ENCODE measurements at regions not wholly inside any gene's neighbourhood (a gene's known extent, or its start where the extent isn't known, plus 50 kb on each side); places are given as distances from the start of the nearest gene placed in this dataset.

GRCh38 chr5:79868163-79868670 is 122.8 kb downstream of the MTX3 start:
- H3K4me3 ChIP-seq (ENCODE audit: extremely low read depth in 1 of 4, insufficient read depth in 2 of 4, low read depth in 3 of 4, low read length in 4 of 4), result no peak overlapping the region
- H3K27me3 ChIP-seq (replicated peaks in 1 of 4; ENCODE audit: control insufficient read depth in 3 of 4, extremely low read depth in 1 of 4, insufficient read depth in 3 of 4, low read length in 3 of 4), result no peaks in the 10 kb centered on the region
- H3K79me1 ChIP-seq (ENCODE audit: low read depth, low read length), result no peaks in the 10 kb centered on the region
- WGBS, 2 experiments (ENCODE audit: extremely low coverage in 1 of 2, insufficient coverage in 1 of 2, insufficient read length in 1 of 2, insufficient replicate concordance in 2 of 2, low coverage in 1 of 2, low lambda C conversion rate in 2 of 2, missing lambda C conversion rate in 1 of 2), result 81% methylated on average over 5 of the region's 5 CpGs; no CpG with 5 or more reads in 1 of the 2 experiments
- no peak overlapping the region for H3K9ac ChIP-seq (replicated peaks in 1 of 4; ENCODE audit: extremely low read depth in 1 of 4, low read depth in 3 of 4, low read length in 3 of 4)
- H3K36me3 ChIP-seq (ENCODE audit: control insufficient read depth in 2 of 4, insufficient read depth in 4 of 4, low read length in 3 of 4), result no peaks in the 10 kb centered on the region
- no peaks in the 10 kb centered on the region for H4K20me1 ChIP-seq (replicated peaks in 1 of 2; ENCODE audit: control insufficient read depth in 1 of 2, insufficient read depth in 2 of 2, low read length in 2 of 2)
- no peak overlapping the region for H3K18ac ChIP-seq (ENCODE audit: extremely low read depth, low read length)
- no peak overlapping the region for H2BK5ac ChIP-seq (ENCODE audit: low read depth, low read length)
- H3K4me2 ChIP-seq (ENCODE audit: insufficient read depth in 1 of 2, low read depth in 2 of 2, low read length in 2 of 2), result no peak overlapping the region
- no peak overlapping the region for H4K91ac ChIP-seq (replicated peaks; ENCODE audit: insufficient read length, low read length)
- H3K27ac ChIP-seq (ENCODE audit: low read depth, low read length), result no peak overlapping the region
- H2BK20ac ChIP-seq (ENCODE audit: low read length), result no peak overlapping the region
- no peaks in the 10 kb centered on the region for H3K23me2 ChIP-seq (ENCODE audit: low read depth, low read length)
- no peak overlapping the region for H4K5ac ChIP-seq (ENCODE audit: insufficient read length, low read depth, low read length)
- ChIA-PET POLR2A (ENCODE audit: partially characterized antibody) (no interaction called here), CTCF (ENCODE audit: partially characterized antibody) (interaction anchor here (0.6 to 2.5 kb wide), 4 partner anchors 10 to 295 kb away, joined by 3 to 12 read pairs (median 3); no protein-coding TSS in a partner anchor)
- DNase-seq (ENCODE audit: low read depth in 1 of 2, low spot score in 2 of 2) (no peak), FAIRE-seq (no peak)
- H3K23ac ChIP-seq (ENCODE audit: insufficient read length), result no peak overlapping the region
- H2AFZ ChIP-seq (ENCODE audit: low read length), result no peak overlapping the region
- H2BK120ac ChIP-seq (replicated peaks; ENCODE audit: low read depth, low read length), result no peak overlapping the region
- H3K9me3 ChIP-seq (ENCODE audit: insufficient read depth in 2 of 2, low read depth in 1 of 2, low read length in 1 of 2), result no peaks in the 10 kb centered on the region
- no peaks in the 10 kb centered on the region for H3K4me1 ChIP-seq (replicated peaks in 1 of 4; ENCODE audit: control insufficient read depth in 3 of 4, insufficient read depth in 4 of 4, low read length in 3 of 4)
- H3K14ac ChIP-seq (ENCODE audit: insufficient read length), result no peak overlapping the region
- H3K79me2 ChIP-seq (ENCODE audit: control insufficient read depth in 1 of 2, insufficient read depth in 2 of 2, low read length in 2 of 2), result no peaks in the 10 kb centered on the region
- H2AK5ac ChIP-seq (ENCODE audit: low read depth, low read length), result no peak overlapping the region
- H2BK12ac ChIP-seq (ENCODE audit: low read depth, low read length), result no peak overlapping the region
- H3K56ac ChIP-seq (replicated peaks; ENCODE audit: insufficient read length, low read depth, low read length), result no peak overlapping the region
- H3K4ac ChIP-seq (replicated peaks; ENCODE audit: insufficient read length, low read depth, low read length), result no peak overlapping the region
- H4K8ac ChIP-seq (ENCODE audit: extremely low read depth, insufficient read depth, low read length), result peak overlapping the region; percentile 36; the same call in 1 of the 2 replicates
- no peak overlapping the region for H2BK15ac ChIP-seq (ENCODE audit: low read length)
- TF ChIP-seq EP300 (IDR thresholded peaks at IDR 0.05; ENCODE audit: borderline replicate concordance in 1 of 2, low read depth in 2 of 2, low read length in 2 of 2) (no peak), TAF1 (IDR thresholded peaks at IDR 0.05; ENCODE audit: low read depth, low read length) (no peak), CTBP2 (IDR thresholded peaks at IDR 0.05; ENCODE audit: borderline replicate concordance, insufficient read depth, insufficient read length, low read length) (no peak), CTCF (IDR thresholded peaks at IDR 0.05; ENCODE audit: control extremely low read depth in 1 of 3, insufficient read depth in 1 of 3, low read depth in 1 of 3, low read length in 3 of 3) (no peak), CREB1 (IDR thresholded peaks at IDR 0.05) (no peak), BCL11A (IDR thresholded peaks at IDR 0.05; ENCODE audit: low read depth in 2 of 2, low read length in 2 of 2) (no peak), CBX5 (IDR thresholded peaks at IDR 0.05; ENCODE audit: low read depth, low read length) (no peak), EGR1 (IDR thresholded peaks at IDR 0.05; ENCODE audit: borderline replicate concordance, low read depth, low read length) (no peak), POLR2A (IDR thresholded peaks at IDR 0.05; ENCODE audit: control extremely low read depth in 1 of 2, low read depth in 2 of 2, low read length in 2 of 2) (no peak), SP1 (IDR thresholded peaks at IDR 0.05; ENCODE audit: low read depth, low read length) (no peak), KDM4A (IDR thresholded peaks at IDR 0.05; ENCODE audit: low read depth, low read length, severe bottlenecking) (no peak), CBX8 (IDR thresholded peaks at IDR 0.05; ENCODE audit: borderline replicate concordance, low read depth, low read length) (no peak)
